HG03066 (cell line): ENCODE measurements at regions not wholly inside any gene's neighbourhood (a gene's known extent, or its start where the extent isn't known, plus 50 kb on each side); places are given as distances from the start of the nearest gene placed in this dataset.

Experiments
- ATAC-seq: cut with Tn5 transposase; IDR thresholded peaks from one replicate; pipeline ENCODE4 v1.9.1; 2021; ENCODE audit warnings: low read depth; ENCODE audit not compliant: unreplicated experiment

GRCh38 chr1:94648225-94649007 is 106.9 kb upstream of the F3 start:
- no peak for ATAC-seq

GRCh38 chr1:94646786-94647555 is 105.4 kb upstream of the F3 start:
- ATAC-seq: no peak

- ATAC-seq: no peak
Observed at GRCh38 chr1:94646141-94646643, 104.6 kb upstream of the F3 start.

DNA sequence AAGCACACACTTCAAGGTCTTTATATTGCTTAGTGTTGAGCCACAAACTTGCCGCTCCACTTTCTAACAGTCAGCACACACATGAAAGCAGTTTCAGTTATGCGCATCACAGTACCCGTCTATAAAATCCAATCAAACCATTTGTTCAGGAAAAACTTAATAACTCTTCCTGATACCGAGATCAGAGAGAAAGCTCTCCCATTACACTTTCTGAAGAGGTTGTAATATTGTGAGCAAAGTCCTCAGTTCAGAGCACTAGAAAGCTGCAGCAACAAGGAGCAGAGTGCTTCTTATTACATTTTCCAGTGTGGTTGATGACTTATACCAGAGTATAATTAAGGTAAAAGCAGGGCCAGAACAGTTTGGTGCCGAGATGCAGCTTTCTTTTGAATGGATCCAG is 102.8 kb upstream of the F3 start:
- no peak for ATAC-seq

GRCh38 chr1:94643819-94644218 is 102.3 kb upstream of the F3 start:
- ATAC-seq: no peak

DNA sequence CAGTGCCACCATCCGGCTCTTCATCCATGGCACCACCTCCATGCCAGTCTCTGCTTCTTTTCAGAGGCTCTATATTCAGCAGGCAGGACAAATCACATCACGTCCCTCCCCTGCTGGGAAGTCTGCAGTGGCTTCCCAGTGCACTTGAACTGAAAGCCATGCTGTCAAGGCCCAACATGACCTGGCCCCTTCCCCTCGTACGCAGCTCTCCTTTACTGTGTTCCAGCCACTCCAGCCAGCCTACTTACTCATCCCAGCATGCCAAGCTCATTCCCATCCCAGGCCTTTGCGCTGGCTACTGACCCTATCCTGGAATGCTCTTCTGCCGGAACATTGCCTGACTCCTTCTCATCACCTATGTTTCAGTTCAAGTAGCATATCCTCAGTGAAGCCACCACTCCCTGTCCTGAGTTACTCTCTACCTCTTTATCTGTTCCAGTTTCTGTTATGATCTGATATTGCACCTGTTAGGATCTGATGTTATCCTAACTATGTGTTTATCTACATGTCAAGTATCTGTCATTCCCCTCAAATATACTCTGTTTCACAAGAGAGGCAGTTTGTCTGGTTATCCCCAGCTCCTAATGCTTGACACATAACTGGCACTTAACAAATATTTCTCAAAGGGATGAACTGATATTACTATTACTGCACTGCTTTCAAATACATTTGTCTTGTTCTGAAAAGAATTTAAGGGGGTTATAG is 101.2 kb upstream of the F3 start:
- ATAC-seq: no peak

GRCh38 chr1:94641990-94642389 is 100.4 kb upstream of the F3 start:
- no peak for ATAC-seq

- ATAC-seq: no peak
Observed at GRCh38 chr1:94640125-94640524, 98.6 kb upstream of the F3 start.

GRCh38 chr1:94637121-94637520 is 95.6 kb upstream of the F3 start:
- no peak for ATAC-seq

- no peak for ATAC-seq
Observed at GRCh38 chr1:94636624-94637023, 95.1 kb upstream of the F3 start.

GRCh38 chr1:94636100-94636499 is 94.5 kb upstream of the F3 start:
- no peak for ATAC-seq

GRCh38 chr1:94634977-94635416 is 93.4 kb upstream of the F3 start:
- no peak for ATAC-seq

- ATAC-seq: no peak
Observed at GRCh38 chr1:94633051-94633450, 91.5 kb upstream of the F3 start.

GRCh38 chr1:94629259-94630181 is 88.0 kb upstream of the F3 start:
- no peak for ATAC-seq

- no peak for ATAC-seq
Observed at GRCh38 chr1:94628499-94628843, 86.9 kb upstream of the F3 start.

DNA sequence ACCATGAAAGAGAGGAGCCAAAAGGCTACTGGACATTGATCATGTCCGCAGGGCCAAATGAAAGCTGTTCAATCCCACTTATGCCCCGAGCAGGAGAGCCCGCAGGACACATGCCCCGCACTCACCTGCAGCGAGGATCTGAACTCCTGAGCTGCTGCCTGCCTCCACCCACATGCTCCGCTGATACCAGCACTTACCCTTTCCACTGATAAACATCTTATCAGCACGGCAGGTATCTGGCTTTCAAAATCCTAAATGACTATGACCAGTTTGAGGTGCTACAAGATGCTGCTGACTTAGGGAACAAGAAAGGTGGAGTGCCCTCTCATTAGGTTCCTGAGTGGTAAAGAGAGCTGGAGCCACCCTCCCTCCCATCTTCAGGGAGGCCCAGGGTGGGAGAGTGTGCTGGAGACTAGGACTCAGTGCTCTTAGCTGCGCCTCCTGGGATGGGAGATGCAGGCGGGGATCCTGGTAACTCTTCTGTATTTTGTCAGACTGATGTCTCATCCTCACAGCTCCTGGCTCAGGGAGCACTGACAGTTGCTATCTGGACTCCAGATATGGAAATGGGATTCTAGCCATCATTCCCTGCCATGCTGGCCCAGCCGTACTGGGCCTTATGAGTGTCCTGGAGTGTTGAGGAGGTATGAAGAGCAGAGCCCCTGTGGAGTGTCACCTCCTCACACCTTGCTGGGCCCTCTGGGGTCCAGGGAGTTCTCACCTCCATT is 86.4 kb upstream of the F3 start:
- no peak for ATAC-seq

DNA sequence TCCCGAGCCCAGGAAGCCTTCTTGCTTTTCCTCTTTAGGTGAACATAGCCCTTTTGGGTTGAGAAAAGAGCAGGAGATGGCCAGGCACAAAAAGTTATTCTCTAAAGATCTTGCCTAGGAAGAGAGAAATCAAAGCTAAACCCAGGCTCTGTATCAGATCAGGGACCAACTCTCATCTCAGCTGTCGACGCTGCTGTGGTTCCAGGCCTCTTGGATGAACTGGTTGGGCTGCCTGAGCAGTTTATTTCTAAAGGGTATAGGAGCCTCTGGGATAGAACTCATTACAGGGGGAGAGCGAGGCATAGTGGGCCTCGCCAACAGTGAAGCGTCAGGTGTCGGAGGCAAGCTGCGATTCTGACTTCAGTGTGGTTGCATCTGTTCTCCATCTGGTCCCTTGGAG is 82.6 kb upstream of the F3 start:
- ATAC-seq: no peak

GRCh38 chr1:94623560-94624148 is 82.1 kb upstream of the F3 start:
- ATAC-seq: no peak

DNA sequence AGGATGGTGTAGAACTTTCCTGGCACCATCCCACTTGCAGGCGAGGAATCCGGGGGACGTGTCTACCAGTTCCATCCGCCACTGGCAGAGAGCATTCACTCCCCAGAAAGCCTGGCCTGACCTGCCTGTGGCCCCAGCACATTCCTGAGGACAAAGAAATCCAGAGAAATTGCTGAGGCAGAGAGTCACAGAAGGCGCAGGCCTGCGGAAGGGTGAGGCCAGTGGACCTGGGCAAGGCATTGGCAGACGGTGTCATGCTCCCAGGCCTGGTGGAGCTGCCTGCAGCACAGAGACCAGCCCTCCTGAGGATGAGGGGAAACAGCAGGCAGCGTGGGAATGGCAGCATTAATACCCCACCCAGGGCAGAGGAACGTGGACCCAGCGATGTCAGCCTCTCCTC is 81.2 kb upstream of the F3 start:
- no peak for ATAC-seq
